NCI-H524 (cell line): ENCODE measurements at regions not wholly inside any gene's neighbourhood (a gene's known extent, or its start where the extent isn't known, plus 50 kb on each side); places are given as distances from the start of the nearest gene placed in this dataset.
A peak's percentile ranks its signal among the peaks of the same experiment; 100 is the strongest.
"Not testable (repeated sequence)": the region's sequence is repeated elsewhere in the genome, so short reads cannot be mapped to it uniquely, and the experiment has no call there.

Experiments
- DNase-seq, 2 experiments: peaks; one replicate each; lab custom pipeline; 2025; lab: John Stamatoyannopoulos, UW

- not testable (repeated sequence) for DNase-seq
Measured at GRCh38 chr13:109702030-109702597, 84.3 kb downstream of the IRS2 start.

GRCh38 chr13:109700176-109700575, 86.2 kb downstream of the IRS2 start:
- DNase-seq: peak; percentile 53 to 91

- DNase-seq: no peak
Measured at GRCh38 chr13:109699628-109700071, 86.7 kb downstream of the IRS2 start.

DNA sequence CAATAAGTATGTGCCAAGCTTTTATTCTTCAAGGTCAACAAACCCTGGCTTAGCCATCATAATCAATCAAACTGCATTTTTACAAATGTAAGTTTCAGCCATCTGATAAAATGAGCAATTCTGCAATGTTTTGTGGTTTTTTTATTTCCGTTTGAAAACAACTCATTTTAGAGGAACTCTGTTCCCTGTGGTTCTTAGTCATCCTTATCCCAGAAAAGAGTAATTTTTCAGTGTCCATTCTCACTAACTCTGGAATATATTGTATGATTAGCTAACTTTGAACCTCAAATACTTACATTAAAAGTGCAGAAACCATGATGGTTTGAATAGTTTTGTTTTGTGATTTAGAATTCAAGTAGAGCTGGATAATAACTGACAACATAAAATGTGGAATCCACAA, 87.6 kb downstream of the IRS2 start:
- DNase-seq: no peak

DNA sequence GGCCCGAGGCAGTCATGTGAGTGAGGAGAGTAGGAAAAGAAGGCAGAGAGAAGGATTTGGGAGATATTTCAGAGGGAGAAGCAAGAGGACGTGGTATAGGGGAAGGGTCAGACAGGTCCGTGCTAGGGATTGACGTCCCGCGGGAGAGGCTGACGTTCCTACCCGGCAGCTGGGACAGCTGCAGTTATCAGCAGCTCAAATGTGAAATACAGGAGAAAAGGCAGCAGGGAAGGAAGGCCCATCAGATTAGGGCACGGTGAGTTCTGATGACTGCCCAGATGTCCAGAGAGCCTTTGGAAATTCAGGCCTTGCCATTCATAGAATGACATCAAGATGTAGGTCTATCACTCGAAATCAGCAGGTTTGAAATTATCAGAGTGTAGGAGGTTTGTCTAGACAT, 88.4 kb downstream of the IRS2 start:
- no peak for DNase-seq

DNA sequence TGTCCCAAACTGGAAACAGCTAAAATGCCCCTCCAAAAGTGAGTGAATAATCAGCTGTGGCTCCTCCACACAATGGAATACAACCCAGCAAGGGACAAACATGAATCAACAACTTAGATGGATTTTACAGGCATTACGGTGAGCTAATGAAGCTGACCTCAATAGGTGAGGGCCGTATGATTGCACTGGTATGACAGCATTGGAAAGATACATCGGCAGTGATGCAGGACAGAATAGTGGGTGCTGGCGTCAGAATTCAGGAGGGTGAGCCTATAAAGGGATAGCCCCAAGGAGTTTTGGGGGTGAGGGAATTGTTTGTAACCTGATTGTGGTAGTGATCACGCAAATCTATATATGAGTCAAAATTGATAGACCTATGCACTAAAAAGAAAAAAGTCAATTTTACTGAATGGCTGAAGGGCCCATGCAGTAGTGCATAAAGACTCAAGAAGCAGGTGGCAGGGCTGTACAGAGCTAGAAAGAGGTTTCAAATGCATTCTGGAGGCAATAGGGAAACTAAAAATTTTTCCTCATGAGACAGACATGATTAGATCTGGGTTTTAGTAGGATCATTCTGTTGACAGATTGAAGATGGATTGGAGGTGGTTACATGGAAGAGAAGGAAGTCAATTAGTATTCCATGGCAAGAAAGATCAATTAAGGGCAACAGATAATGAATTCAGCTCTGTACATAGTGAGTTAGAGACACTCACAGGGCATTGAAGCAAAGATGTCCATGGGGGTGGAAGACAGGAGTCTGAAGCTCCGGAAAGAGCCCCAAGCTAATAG, 90.8 kb downstream of the IRS2 start:
- no peak for DNase-seq

DNA sequence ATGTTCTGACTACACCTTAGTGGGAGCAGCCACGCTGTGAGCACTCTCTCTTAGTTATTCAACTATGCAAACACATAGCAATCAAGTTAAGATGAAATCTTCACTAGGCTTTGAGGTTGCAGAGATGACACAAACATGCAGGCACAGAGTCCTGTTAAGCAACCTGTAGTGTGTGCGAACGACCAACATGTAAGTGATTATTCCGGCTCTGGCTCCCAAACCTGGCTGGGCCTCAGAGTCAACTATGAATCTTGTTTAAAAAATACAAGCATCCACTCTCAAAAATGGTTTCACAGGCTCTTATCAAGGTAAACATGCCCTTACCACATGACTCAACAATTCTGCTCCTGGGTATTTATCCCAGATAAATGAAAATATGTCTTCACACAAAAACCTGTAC, 91.4 kb downstream of the IRS2 start:
- no peak for DNase-seq

DNA sequence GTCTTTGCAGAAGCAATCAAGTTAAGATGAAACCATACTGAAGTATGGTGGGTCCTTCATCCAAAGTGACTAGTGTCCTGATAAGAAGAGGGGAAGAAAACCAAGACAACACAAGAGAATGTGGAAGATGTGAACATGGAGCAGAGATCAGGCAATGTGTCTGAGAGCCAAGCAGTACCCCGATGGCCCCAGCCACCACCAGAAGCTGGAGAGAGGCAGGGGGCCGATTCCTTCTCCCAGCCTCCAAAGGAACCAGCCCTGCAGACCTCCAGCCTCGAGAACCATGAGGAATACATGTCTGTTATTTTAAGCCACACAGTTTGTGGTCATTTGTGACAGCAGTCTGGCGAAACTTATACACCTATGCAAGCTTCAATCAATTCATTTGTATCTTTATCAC, 93.2 kb downstream of the IRS2 start:
- DNase-seq: no peak

GRCh38 chr13:109691689-109692088, 94.7 kb downstream of the IRS2 start:
- DNase-seq: no peak

GRCh38 chr13:109687559-109688448, 98.6 kb downstream of the IRS2 start:
- DNase-seq: no peak

- no peak for DNase-seq
Measured at GRCh38 chr13:109685203-109685602, 101.2 kb downstream of the IRS2 start.

- no peak for DNase-seq
Measured at GRCh38 chr13:109684824-109685202, 101.6 kb downstream of the IRS2 start.

- DNase-seq: no peak
Measured at GRCh38 chr13:109684084-109684823, 102.1 kb downstream of the IRS2 start.

GRCh38 chr13:109682534-109683244, 103.7 kb downstream of the IRS2 start:
- DNase-seq: no peak

DNA sequence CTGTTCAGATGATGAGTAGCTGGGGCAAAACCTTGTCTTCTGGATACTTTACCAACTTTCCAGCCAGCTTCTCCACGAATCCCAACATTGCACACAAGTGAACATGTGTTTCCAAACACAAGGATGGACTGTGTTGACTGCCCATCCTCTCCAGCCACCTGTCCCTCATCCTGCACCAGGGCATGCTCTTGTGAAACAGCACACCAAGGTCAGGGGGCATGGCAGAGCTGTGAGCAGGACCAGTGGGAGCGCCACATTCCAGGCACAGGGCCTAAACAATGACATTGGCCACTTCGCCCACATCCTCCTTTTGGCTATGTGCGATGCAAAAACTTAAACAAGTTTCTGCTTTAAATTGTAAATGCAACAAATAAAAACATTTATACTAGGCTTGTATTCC, 105.5 kb downstream of the IRS2 start:
- no peak for DNase-seq

DNA sequence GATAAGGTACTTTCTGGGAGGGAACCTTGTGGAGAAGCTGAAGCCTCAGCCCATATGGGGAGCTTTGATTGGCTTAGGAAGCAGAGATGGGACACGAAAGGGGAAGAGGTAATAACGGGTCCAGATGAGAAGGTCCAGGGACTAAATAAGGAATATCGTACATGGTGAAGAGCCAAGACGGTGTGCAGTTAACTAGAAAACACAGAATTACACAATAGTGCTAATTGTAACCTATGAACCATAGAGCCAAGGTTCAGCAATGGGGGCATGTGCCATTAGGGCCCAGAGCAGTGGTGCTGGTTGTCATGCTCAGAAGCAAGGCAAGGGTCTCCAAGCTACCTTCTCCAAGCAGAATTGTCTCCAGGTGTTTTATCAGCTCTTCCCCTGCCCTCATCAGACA, 106.1 kb downstream of the IRS2 start:
- DNase-seq: no peak

DNA sequence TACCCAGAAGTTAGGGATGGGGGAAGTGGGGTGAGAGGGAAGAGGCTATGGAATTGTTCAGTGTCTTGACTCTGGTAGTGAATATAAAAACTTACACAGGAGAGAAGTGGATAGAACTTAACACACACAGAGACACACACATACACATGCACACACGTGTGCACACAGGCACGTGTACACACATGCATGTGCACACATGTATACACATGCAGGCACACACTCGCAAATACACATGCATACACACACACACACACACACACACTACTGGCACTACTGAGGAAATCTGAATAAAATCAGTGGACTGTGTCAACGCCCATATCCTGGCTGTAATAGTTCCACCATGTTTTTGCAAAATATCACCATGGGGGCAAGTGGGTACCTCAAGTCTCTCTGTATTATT, 107.9 kb downstream of the IRS2 start:
- DNase-seq: no peak

GRCh38 chr13:109677206-109677605, 109.2 kb downstream of the IRS2 start:
- no peak for DNase-seq

DNA sequence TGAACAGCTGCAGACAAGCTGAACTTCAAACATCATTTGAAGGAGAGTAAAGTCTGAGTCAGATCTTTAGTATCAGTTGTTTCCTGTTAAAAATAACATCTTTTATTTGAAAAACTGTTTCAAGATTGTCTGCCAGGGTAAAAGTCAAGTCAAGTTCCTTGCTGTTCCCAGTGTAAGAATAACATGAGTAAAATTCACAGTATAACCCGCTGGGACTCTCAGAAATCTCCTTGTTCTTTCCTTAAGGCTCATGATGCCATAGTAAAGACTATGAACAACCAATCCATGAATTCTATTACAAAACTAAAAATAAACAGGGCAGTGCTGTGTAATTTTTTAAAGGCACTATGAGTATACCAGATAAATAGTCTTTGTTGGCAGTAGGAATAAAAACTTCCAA, 112.9 kb downstream of the IRS2 start:
- no peak for DNase-seq

DNA sequence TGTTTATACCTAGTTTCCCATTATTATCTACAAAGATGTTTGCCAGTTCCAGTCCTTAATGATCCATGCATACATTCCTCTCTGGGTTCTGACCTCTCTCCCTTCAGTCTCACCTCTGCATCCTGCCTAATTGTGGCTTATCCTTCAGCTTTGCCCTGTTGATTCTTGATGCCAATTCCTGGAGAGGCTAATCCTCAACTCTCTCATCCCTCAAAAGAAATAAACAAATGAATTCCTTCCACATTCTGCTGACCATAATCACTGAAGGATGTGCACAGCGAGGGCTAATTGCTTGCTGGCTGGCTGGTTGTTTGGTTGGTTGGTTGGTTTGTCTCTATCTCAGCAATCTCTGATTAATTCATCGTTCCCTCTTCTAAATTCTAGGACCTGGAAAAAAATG, 113.8 kb downstream of the IRS2 start:
- DNase-seq: no peak

GRCh38 chr13:109671919-109672318, 114.5 kb downstream of the IRS2 start:
- no peak for DNase-seq

DNA sequence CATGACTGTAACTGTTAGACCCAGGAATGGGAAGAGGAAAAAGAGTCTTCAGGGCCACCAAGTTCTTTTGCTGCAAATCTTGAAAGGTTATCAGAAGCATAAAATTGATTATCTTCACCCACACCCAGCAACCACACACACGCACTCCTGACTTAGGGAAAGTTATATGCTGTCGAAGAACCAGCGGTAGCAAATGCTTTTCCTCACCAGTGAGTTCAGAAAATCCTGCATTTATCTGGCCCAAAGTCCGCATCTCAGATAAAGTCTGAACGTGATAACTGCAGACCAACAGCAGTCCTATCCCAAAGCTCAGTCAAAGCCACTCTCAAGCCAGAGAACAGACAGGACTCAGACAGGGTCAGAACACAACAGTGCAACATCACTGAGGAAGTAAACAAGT, 115.6 kb downstream of the IRS2 start:
- no peak for DNase-seq
